Cardiac septum (tissue), 1 donor: ENCODE measurements at regions not wholly inside any gene's neighbourhood (a gene's known extent, or its start where the extent isn't known, plus 50 kb on each side); places are given as distances from the start of the nearest gene placed in this dataset.
"Not testable (repeated sequence)": the region's sequence is repeated elsewhere in the genome, so short reads cannot be mapped to it uniquely, and the experiment has no call there.

Experiments used
- DNase-seq: peaks from one replicate; pipeline ENCODE4 v3.0.0-alpha.2; 2020; ENCODE audit warnings: low spot score
- intact Hi-C: fragments of 100-400 bp; cut with DNase I; formaldehyde crosslinking; loops from one replicate; pipeline ENCODE4 v1.14.0; 2022
- donor health status: DM: no; HTN: no; CAD: no.

- DNase-seq, intact Hi-C loops: not testable (repeated sequence)
These were observed 109.5 kb downstream of the CRLF3 start for GRCh38 chr17:30714825-30715622.

- intact Hi-C loops, DNase-seq: not testable (repeated sequence)
These were observed 110.7 kb downstream of the CRLF3 start for GRCh38 chr17:30713805-30714204.

GRCh38 chr17:30712859-30713258, 111.6 kb downstream of the CRLF3 start:
- intact Hi-C loops = not testable (repeated sequence)

DNA sequence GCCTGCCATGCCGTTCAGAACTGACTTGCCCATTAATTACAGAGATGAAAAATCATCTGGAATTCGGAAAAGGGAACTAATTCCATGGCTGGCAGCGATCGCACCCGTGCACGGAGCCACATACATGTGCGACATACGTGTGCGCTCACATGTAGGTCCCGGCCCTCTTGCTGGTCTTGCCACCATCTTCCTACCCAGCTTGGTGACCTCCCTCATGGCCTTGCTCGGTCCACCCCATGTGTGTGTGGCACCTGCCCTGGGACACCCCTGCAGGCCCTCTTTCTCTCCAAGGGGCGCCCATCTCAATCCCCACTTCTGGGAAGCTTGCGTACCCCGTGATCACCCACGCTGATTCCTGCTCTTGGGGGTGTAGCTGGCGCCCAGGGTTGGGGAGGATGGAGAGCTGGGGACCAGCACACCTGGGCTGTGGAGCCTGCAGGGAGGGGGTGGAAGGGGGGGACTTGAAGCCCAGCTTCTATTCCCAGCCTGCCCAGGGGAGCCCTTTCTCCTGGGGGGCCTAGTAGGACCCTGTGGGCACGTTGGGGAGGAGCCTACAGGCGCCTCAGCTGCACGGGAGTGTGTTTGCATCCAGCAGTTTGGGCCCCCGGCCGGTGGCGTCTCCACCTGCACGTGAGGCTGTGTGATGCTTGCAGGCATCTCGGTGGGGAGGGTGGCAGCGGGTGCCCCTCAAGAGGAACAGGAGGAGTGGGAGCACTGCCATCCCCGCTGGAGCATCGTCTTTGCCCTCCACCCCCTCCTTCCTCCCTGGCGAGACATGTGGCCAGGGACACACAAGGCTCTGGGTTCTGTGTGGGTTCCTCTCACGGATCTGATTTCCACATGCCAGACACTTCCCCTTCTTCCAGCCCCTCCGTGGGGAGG, 112.6 kb downstream of the CRLF3 start:
- DNase-seq, intact Hi-C loops: not testable (repeated sequence)

More at GRCh38 chr17:30712859-30713258, 111.6 kb downstream of the CRLF3 start:
- not testable (repeated sequence) for DNase-seq

DNA sequence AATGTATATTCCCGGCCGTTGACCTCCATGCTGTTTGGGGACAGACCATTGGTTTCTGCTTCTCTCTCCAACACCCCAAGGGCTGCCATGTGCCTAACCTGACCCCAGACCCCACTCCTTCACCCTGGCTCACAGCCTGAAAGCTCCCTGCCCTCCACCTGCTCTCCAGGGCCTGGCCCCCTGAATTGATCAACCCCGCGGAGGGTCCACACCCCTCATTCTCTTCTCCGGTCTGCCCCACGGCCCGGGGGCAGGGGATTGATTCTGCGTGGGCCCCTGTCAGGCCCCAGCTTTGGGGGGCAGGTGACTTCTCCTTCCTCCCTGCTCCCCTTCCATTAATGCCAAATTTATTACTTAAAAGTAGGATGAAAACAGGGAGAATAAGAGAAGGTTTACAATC, 113.3 kb downstream of the CRLF3 start:
- intact Hi-C loops, DNase-seq: not testable (repeated sequence)

DNA sequence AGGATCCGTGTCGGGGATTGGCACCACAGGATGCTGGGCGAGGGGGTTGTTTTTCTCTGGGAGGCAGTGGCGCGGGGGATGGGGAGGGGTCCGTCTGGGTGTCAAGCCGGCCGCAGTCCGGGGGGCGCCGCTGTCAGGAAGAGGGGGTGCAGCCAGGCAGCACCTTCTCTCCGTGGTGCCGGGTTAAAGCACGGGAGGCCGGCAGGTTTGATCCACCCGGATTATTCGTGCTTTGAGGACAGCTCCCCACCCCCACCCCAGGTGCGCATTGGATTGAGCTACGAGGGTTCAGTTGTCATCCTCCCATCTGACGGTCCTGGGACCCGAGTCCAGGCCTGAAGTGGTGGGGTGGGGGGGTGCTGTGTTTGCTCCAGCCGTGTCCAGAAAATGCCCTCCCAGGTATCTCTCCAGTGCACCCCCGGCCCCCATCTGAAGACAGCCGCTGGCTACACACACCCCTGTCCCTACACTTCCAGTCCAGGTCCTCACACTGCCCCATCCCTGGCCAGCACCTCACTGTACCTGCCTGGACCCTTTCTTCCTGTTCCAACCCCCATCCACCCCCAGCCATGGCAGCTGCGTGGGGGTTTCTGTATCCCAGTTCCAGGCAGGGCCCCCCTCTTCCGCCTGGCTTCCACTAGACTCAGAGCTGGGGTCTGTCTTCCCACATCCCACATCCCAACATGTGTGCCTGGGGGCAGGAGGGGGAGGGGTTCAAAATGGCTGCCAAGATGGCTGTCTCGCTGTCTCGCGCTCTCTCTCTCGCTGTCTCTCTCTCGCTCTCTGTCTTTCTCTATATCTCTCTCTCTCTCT, 114.0 kb downstream of the CRLF3 start:
- DNase-seq, intact Hi-C loops: not testable (repeated sequence)

DNA sequence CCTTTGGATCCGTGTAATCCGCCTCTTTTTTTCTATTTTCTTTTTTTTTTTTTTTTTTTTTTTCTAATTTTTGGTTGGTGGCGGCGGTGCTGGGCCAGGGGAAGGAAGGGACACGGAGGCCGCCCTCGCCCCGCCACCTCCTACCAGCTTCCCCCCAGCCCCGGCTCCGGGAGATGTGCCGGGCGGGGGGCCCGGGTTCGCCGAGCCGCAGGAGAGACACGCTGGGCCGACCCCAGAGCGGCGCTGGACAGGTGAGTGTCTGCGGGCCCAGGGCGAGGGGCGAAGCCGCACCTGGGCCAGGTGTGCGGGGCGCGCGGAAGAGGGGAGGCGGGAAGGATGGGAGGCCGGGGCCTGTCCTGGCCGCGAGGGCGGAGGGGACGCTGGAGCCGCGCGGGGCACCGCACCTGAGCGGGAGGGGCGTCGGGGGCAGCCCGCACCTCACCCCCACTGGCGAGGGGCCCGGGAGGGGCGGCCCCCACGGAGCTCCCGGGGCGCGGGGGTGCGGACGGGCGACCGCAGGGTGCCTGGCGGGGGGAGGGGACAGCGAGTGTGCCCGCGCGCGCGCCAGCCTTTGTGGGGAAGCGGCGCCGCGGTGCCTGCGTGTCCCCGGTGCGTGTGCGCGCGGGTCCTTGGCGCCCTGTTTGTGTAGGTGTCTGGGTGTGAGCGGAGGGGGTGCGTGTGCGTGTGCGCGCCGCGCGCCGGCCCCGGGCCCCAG, 114.8 kb downstream of the CRLF3 start:
- DNase-seq, intact Hi-C loops: not testable (repeated sequence)

DNA sequence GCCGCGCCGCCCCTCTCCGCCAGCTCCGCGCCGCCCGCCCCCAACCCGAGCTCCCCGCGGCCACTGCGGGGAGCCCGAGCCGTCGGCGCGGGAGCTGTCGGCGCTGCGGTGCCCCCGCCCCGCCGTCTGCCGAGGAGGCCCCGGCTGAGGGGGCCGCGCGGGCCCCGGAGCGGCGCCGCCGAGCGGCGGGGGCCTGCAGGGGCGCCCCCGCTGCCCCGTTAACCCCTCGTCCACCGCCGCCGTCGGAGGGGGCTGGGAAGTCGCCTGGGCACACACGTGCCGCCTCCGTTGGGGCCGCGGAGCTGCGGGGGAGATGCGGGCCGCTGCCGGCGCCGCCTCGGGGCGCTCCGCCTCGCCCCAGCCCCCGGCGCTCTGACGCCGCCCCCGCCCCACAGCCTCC, 115.4 kb downstream of the CRLF3 start:
- DNase-seq, intact Hi-C loops: not testable (repeated sequence)

DNA sequence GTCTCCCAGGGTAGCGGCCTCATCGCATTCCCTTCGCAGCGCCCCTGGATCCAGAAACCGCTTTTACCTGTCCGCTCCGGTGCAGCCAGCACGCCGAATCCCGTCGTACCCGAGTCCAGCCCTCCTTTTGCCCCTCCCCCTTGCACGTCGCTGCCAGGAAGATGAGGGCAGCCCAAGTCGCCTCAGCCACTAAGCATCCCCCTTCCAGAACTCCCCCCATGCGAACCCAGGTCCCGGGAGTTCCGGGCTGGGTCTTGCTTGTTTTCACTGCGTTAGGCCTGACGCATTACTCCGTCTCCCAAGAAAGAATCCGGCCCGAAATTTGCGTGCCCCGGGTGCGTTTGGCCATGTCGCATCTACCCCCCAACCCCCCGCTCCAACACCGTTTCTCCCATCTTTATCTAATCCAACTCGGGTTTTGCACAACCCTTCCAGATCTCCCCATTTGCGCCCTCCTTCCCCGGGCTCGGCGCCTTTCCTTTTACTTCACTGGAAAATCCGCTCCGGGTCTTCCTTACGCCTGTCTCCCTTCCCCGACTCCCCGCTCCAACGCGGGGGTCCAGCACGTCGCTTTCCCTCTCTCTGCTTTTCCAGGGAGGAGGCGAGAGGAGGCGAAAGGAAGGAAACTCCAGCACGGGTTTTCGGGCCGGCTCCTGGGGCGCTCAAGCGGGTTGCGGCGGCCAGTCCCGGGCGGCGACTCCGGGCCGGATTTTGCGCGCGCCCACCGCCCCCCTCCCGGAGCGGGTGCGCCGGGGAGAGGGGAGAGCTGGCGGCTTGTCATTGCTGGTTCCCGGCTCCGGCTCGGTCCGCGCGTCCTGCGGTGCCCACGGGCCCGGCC, 116.0 kb downstream of the CRLF3 start:
- peak; percentile 91 for DNase-seq
- intact Hi-C loops = not testable (repeated sequence)

GRCh38 chr17:30707724-30708240, 116.7 kb downstream of the CRLF3 start:
- intact Hi-C loops, DNase-seq: not testable (repeated sequence)

DNA sequence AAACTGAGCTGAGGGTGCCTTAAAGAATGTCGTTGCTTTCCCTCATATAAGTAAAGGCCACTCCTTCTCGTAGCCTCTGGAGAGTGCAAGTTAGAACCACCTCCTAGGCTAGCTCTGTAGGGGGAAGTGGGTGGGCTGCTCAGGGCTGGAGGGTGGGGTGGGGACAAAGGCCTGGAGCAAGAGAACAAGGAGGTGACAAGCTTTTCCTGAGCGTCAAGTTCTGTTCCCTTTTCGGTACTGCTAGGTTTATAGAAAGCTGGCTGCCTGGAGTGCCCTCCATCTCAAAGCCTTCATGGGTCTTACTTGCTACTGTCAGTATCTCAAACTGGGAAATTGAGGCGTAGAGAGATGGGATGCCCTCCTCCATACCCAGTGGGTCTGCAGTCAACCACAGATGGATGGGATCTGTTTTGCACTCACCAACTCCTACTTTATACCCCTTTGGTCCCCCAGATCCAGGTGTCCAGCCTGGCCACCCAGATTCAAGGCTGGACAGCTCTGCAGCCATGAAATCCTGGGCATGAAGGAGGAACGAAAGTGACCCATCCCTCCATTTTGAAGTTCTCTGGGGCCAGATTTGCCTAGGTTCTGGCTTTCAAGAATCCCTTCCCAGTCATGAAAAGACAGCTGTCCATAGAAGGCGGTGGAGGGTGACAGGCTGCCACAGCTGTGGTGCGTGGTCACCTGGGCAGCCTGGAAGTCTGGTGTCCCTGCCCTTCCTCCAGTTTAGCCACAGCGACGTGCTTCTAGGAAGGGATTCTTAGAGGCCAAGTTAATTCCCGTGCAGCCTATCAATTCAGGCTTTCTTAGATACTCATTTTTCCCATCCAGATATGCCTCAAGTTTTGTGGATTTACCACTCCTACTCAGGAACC, 117.8 kb downstream of the CRLF3 start:
- intact Hi-C loops, DNase-seq: not testable (repeated sequence)

- DNase-seq, intact Hi-C loops: not testable (repeated sequence)
These were observed 118.5 kb downstream of the CRLF3 start for GRCh38 chr17:30706004-30706403.

GRCh38 chr17:30701498-30701989, 122.9 kb downstream of the CRLF3 start:
- no peak for DNase-seq
- intact Hi-C loops = no loop called here

DNA sequence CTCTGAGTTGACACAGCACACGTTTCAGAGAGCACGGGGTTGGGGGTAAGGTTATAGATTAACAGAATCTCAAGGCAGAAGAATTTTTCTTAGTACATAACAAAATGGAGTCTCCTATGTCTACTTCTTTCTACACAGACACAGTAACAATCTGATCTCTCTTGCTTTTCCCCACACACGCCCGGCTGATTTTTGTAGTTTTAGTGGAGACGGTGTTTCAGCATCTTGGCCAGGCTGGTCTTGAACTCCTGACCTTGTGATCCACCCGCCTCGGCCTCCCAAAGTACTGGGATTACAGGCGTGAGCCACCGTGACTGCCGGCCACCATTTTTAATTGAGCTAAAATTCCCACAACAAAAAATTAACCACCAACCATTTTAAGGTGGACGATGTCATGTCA, 123.7 kb downstream of the CRLF3 start:
- DNase-seq, intact Hi-C loops: not testable (repeated sequence)

DNA sequence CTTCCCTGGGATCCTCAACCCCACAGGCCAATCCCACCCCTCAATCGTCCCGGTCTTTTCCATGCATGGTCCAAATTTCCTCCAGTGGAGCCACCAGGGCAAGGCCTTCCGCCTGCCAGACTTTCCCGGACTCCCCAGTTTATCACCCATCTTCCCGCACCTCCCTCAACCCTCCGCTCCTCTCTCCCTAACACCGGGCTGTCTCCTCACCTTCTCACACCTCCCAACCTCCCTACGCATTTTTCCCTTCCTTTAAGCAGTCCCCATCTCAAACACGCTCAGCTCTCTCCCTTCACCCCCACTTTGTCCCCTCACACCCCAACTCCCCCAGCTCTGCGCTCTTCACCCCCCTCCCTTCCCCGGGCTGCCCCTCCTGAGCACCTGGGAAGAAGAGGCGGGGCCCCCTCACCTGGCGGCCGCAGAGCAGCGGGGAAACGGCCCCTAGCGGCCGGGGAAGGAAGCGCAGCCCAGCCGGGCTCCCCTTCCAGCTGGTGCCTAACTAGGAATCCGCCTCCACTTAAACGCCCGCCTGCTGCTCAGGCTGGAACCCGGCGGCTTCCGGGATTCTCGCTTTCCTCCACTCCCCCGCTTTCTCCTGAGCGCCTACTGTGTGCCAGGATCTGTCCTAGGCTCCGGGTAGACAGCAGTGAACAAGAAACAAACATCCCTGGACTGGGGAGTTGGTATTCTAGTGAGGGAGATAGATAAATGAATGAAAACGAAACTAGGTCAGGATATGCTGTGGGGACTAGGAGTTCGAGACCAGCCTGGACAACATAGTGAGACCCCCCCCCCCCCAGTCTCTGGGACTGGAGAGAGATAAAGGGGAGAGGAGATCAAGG, 126.7 kb downstream of the CRLF3 start:
- peak; percentile 87 for DNase-seq
- intact Hi-C loops = not testable (repeated sequence)

GRCh38 chr17:30696234-30696633, 128.3 kb downstream of the CRLF3 start:
- no peak for DNase-seq
- intact Hi-C loops = no loop called here
